IMR-90 (cell line): ENCODE measurements at regions not wholly inside any gene's neighbourhood (a gene's known extent, or its start where the extent isn't known, plus 50 kb on each side); places are given as distances from the start of the nearest gene placed in this dataset.

ENCODE experiments used
- ATAC-seq: fragments of 200-7000 bp; cut with Tn5 transposase; 2 replicates; pipeline ENCODE4 v1.9.1; 2020; ENCODE audit warnings: low read depth, mild to moderate bottlenecking, moderate library complexity
- BruUV-seq: library from RNA; stranded (reverse); fragments of 400-500 nt; replicated peaks from 2 replicates; lab custom pipeline; 2021; lab: Mats Ljungman, UMichigan
- CTCF ChIA-PET: fragments of 300-600 bp; formaldehyde crosslinking; extraction: SDS; loops from one replicate; lab custom pipeline; 2021; ENCODE audit warnings: antibody characterized with exemption; lab: Yijun Ruan, JAX
- POLR2A ChIA-PET: fragments of 300-600 bp; sonication (Branson Sonifier 250); formaldehyde crosslinking; loops from one replicate; lab custom pipeline; 2022; ENCODE audit warnings: antibody characterized with exemption; ENCODE audit not compliant: unreplicated experiment; lab: Charles Lee
- DNase-seq: peaks from one replicate; pipeline ENCODE4 v3.0.0; 2013
- H2AFZ ChIP-seq: replicated peaks from 2 replicates; pipeline ENCODE3; 2013; ENCODE audit warnings: low read length, mild to moderate bottlenecking; ENCODE audit not compliant: poor library complexity
- H2AK5ac ChIP-seq: 2 replicates; pipeline ENCODE4 v1.6.1; 2013; ENCODE audit warnings: low read depth, low read length, inconsistent platforms
- H2AK9ac ChIP-seq: replicated peaks from 2 replicates; pipeline ENCODE3; 2013; ENCODE audit warnings: mild to moderate bottlenecking, low read depth, low read length, moderate library complexity; ENCODE audit not compliant: poor library complexity
- H2BK120ac ChIP-seq: 2 replicates; pipeline ENCODE4 v1.6.1; 2013; ENCODE audit warnings: low read depth, low read length, inconsistent platforms
- H2BK15ac ChIP-seq: 3 replicates; pipeline ENCODE4 v1.6.1; 2013; ENCODE audit warnings: low read depth, low read length, inconsistent platforms
- H2BK20ac ChIP-seq: 2 replicates; pipeline ENCODE4 v1.6.1; 2013; ENCODE audit warnings: low read depth, mild to moderate bottlenecking, inconsistent platforms, low read length, moderate library complexity
- H2BK5ac ChIP-seq: 2 replicates; pipeline ENCODE4 v1.6.1; 2013; ENCODE audit warnings: mild to moderate bottlenecking, low read depth, low read length, inconsistent platforms; ENCODE audit not compliant: poor library complexity, severe bottlenecking
- H3K14ac ChIP-seq: replicated peaks from 2 replicates; pipeline ENCODE4 v1.6.1; 2013; ENCODE audit warnings: low read depth, low read length, inconsistent platforms
- H3K18ac ChIP-seq: 2 replicates; pipeline ENCODE4 v1.6.1; 2013; ENCODE audit warnings: low read depth, low read length, control low read depth
- H3K23ac ChIP-seq: 2 replicates; pipeline ENCODE4 v1.6.1; 2013; ENCODE audit warnings: low read depth, low read length, inconsistent platforms
- H3K27ac ChIP-seq: 2 replicates; pipeline ENCODE4 v1.5.1; 2013; ENCODE audit warnings: mild to moderate bottlenecking, control low read depth, low read length; ENCODE audit not compliant: insufficient read depth
- H3K27me3 ChIP-seq: 2 replicates; pipeline ENCODE4 v1.6.1; 2013; ENCODE audit warnings: low read length; ENCODE audit not compliant: control insufficient read depth, insufficient read depth
- H3K36me3 ChIP-seq: 2 replicates; pipeline ENCODE4 v1.6.1; 2013; ENCODE audit warnings: low read length, mixed read lengths; ENCODE audit not compliant: control insufficient read depth, insufficient read depth
- H3K4ac ChIP-seq: 2 replicates; pipeline ENCODE4 v1.6.1; 2013; ENCODE audit warnings: low read depth, low read length, inconsistent platforms
- H3K4me1 ChIP-seq: 2 replicates; pipeline ENCODE4 v1.6.1; 2013; ENCODE audit warnings: low read length, mixed read lengths; ENCODE audit not compliant: control insufficient read depth, insufficient read depth
- H3K4me2 ChIP-seq: 2 replicates; pipeline ENCODE4 v1.6.1; 2013; ENCODE audit warnings: low read depth, mild to moderate bottlenecking, control low read depth, low read length, moderate library complexity
- H3K4me3 ChIP-seq: 2 replicates; pipeline ENCODE4 v1.5.1; 2013; ENCODE audit warnings: low read depth, mild to moderate bottlenecking, control low read depth, low read length, moderate library complexity; ENCODE audit not compliant: insufficient read depth
- H3K56ac ChIP-seq: 2 replicates; pipeline ENCODE4 v1.6.1; 2013; ENCODE audit warnings: low read length, inconsistent platforms; ENCODE audit not compliant: insufficient read depth; ENCODE audit errors: extremely low read depth
- H3K79me1 ChIP-seq, 2 experiments: 2 replicates each; pipeline ENCODE4 v1.6.1; 2013; ENCODE audit warnings: low read length in 2 of 2, inconsistent platforms in 1 of 2, low read depth in 1 of 2
- H3K9ac ChIP-seq: 2 replicates; pipeline ENCODE4 v1.6.1; 2013; ENCODE audit warnings: low read depth, low read length, control low read depth
- H3K9me1 ChIP-seq: 2 replicates; pipeline ENCODE4 v1.6.1; 2013; ENCODE audit warnings: low read length, inconsistent platforms; ENCODE audit not compliant: insufficient read depth
- H3K9me3 ChIP-seq: 2 replicates; pipeline ENCODE4 v1.6.1; 2013; ENCODE audit warnings: low read length; ENCODE audit not compliant: control insufficient read depth, insufficient read depth
- H4K20me1 ChIP-seq: 2 replicates; pipeline ENCODE4 v1.6.1; 2013; ENCODE audit warnings: low read length, inconsistent platforms; ENCODE audit not compliant: insufficient read depth
- H4K5ac ChIP-seq: 2 replicates; pipeline ENCODE4 v1.6.1; 2013; ENCODE audit warnings: mild to moderate bottlenecking, low read depth, low read length, control low read depth
- H4K8ac ChIP-seq, 2 experiments: 2 replicates each; pipeline ENCODE4 v1.6.1; 2013; ENCODE audit warnings: low read depth in 2 of 2, low read length in 2 of 2, control low read depth in 1 of 2, inconsistent platforms in 1 of 2
- H4K91ac ChIP-seq: 2 replicates; pipeline ENCODE4 v1.6.1; 2013; ENCODE audit warnings: low read depth, low read length, inconsistent platforms; ENCODE audit not compliant: insufficient read depth
- BHLHE40 ChIP-seq: fragments of 150-350 bp; IDR thresholded peaks from 2 replicates; pipeline ENCODE4 v1.6.1; 2016; ENCODE audit warnings: mild to moderate bottlenecking, low read depth, low read length
- CHD1 ChIP-seq: IDR thresholded peaks from 2 replicates; pipeline ENCODE4 v1.6.1; 2012; ENCODE audit warnings: low read depth, low read length, improper control_type of control experiment
- FOS ChIP-seq: fragments of 150-350 bp; IDR thresholded peaks from 2 replicates; pipeline ENCODE4 v1.6.1; 2016; ENCODE audit warnings: low read depth, low read length
- MAZ ChIP-seq: IDR thresholded peaks from 2 replicates; pipeline ENCODE4 v1.6.1; 2012; ENCODE audit warnings: low read depth, mild to moderate bottlenecking, low read length, improper control_type of control experiment, moderate library complexity, borderline replicate concordance
- NFE2L2 ChIP-seq: fragments of 150-350 bp; IDR thresholded peaks from 2 replicates; pipeline ENCODE4 v1.6.1; 2016; ENCODE audit warnings: low read depth, mild to moderate bottlenecking, low read length
- POLR2A ChIP-seq: IDR thresholded peaks from 2 replicates; pipeline ENCODE4 v1.6.1; 2012; ENCODE audit warnings: mild to moderate bottlenecking, low read depth, low read length
- RAD21 ChIP-seq: IDR thresholded peaks from 2 replicates; pipeline ENCODE4 v1.6.1; 2012; ENCODE audit warnings: low read length, improper control_type of control experiment
- RCOR1 ChIP-seq: IDR thresholded peaks from 2 replicates; pipeline ENCODE4 v1.6.1; 2012; ENCODE audit warnings: mild to moderate bottlenecking, low read length, improper control_type of control experiment; ENCODE audit not compliant: insufficient replicate concordance
- SMC3 ChIP-seq: fragments of 150-350 bp; IDR thresholded peaks from 2 replicates; pipeline ENCODE4 v1.6.1; 2016; ENCODE audit warnings: low read depth, mild to moderate bottlenecking, antibody characterized with exemption, low read length, moderate library complexity
- USF2 ChIP-seq: fragments of 150-350 bp; IDR thresholded peaks from 2 replicates; pipeline ENCODE4 v1.6.1; 2017; ENCODE audit warnings: mild to moderate bottlenecking, antibody characterized with exemption, low read length, low read depth
- WGBS, 2 experiments: methylation state at CpG; one replicate each; pipeline versions ENCODE4 v1.1.5 to v1.1.7; 2013; ENCODE audit warnings: missing lambda C conversion rate in 2 of 2; ENCODE audit not compliant: insufficient read length in 1 of 2; ENCODE audit errors: extremely low coverage in 2 of 2; 5-methylcytosine and 5-hydroxymethylcytosine counted together
- dilution Hi-C: fragments of 300-500 bp; cut with HindIII; formaldehyde crosslinking; loops from one replicate; pipeline ENCODE4 v1.14.3; 2018; ENCODE audit warnings: low sequenced_read_pairs; ENCODE audit not compliant: unreplicated experiment
- in situ Hi-C: fragments of 300-500 bp; cut with MboI; formaldehyde crosslinking; loops from 3 replicates; pipeline ENCODE4 v1.14.3; 2019; ENCODE audit warnings: low sequenced_read_pairs, inconsistent platforms, mixed read lengths
- intact Hi-C: fragments of 100-400 bp; cut with micrococcal nuclease; formaldehyde crosslinking; loops from 2 replicates; pipeline ENCODE4 v1.10.0; 2022
- TF ChIP-seq, protein P1 (sequence below): fragments of 150-350 bp; IDR thresholded peaks from 2 replicates; pipeline ENCODE4 v1.6.1; 2016; ENCODE audit warnings: low read depth, mild to moderate bottlenecking, low read length, moderate library complexity, borderline replicate concordance
- TF ChIP-seq, protein P2 (sequence below): conservative IDR thresholded peaks from 2 replicates; pipeline ENCODE4 v1.5.1; 2012; ENCODE audit warnings: mild to moderate bottlenecking, low read depth, low read length, improper control_type of control experiment

GRCh38 chr1:244155661-244156060 is 104.6 kb downstream of the ZBTB18 start:
- Histone ChIP-seq H3K9me1 (no peaks in the 10 kb centered on the region; the same call in 1 of the 2 replicates), H4K8ac (no peak overlapping the region), H3K4me1 (no peaks in the 10 kb centered on the region), H2BK20ac (no peak overlapping the region), H3K23ac (no peak overlapping the region), H3K18ac (no peak overlapping the region), H3K9ac (no peak overlapping the region), H3K36me3 (no peaks in the 10 kb centered on the region), H2AK5ac (no peak overlapping the region), H3K14ac (no peak overlapping the region), H2AK9ac (no peak overlapping the region), H3K4ac (no peak overlapping the region), H4K91ac (no peak overlapping the region), H3K4me2 (no peak overlapping the region), H3K56ac (no peak overlapping the region), H4K20me1 (no peaks in the 10 kb centered on the region), H4K5ac (no peak overlapping the region), H2BK15ac (no peak overlapping the region), H2BK5ac (no peak overlapping the region), H2BK120ac (no peak overlapping the region), H2AFZ (no peak overlapping the region), H3K27ac (no peak overlapping the region), H3K79me1 (no peaks in the 10 kb centered on the region), H3K9me3 (no peaks in the 10 kb centered on the region), H3K27me3 (no peaks in the 10 kb centered on the region), H3K4me3 (no peak overlapping the region)
- ChIA-PET POLR2A (no interaction called here), CTCF (interaction anchor here (0.8 kb wide), 1 partner anchor 449 kb away, joined by 4 read pairs; no protein-coding TSS in a partner anchor)
- TF ChIP-seq RAD21 (no peak), POLR2A (no peak), USF2 (no peak), RCOR1 (no peak), SMC3 (no peak), BHLHE40 (no peak), MAZ (no peak), NFE2L2 (no peak), CHD1 (no peak), FOS (no peak)
- TF ChIP-seq, protein P1, sequence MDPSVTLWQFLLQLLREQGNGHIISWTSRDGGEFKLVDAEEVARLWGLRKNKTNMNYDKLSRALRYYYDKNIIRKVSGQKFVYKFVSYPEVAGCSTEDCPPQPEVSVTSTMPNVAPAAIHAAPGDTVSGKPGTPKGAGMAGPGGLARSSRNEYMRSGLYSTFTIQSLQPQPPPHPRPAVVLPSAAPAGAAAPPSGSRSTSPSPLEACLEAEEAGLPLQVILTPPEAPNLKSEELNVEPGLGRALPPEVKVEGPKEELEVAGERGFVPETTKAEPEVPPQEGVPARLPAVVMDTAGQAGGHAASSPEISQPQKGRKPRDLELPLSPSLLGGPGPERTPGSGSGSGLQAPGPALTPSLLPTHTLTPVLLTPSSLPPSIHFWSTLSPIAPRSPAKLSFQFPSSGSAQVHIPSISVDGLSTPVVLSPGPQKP, result no peak
- TF ChIP-seq, protein P2, sequence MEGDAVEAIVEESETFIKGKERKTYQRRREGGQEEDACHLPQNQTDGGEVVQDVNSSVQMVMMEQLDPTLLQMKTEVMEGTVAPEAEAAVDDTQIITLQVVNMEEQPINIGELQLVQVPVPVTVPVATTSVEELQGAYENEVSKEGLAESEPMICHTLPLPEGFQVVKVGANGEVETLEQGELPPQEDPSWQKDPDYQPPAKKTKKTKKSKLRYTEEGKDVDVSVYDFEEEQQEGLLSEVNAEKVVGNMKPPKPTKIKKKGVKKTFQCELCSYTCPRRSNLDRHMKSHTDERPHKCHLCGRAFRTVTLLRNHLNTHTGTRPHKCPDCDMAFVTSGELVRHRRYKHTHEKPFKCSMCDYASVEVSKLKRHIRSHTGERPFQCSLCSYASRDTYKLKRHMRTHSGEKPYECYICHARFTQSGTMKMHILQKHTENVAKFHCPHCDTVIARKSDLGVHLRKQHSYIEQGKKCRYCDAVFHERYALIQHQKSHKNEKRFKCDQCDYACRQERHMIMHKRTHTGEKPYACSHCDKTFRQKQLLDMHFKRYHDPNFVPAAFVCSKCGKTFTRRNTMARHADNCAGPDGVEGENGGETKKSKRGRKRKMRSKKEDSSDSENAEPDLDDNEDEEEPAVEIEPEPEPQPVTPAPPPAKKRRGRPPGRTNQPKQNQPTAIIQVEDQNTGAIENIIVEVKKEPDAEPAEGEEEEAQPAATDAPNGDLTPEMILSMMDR, result no peak
- in situ Hi-C loops, result no loop called here
- 60% methylated on average over 1 of the region's 11 CpGs; no CpG with 5 or more reads in 1 of the 2 experiments for WGBS, 2 experiments
- no TSS peak for BruUV-seq
- no peak for DNase-seq
- intact Hi-C loops, result no loop called here
- no peak for ATAC-seq
- dilution Hi-C loops, result no loop called here
